OCI-LY7 (cell line): ENCODE measurements at regions not wholly inside any gene's neighbourhood (a gene's known extent, or its start where the extent isn't known, plus 50 kb on each side); places are given as distances from the start of the nearest gene placed in this dataset.

Experiments
- CTCF ChIP-seq: fragments of 200-600 bp; sonication (generic); conservative IDR thresholded peaks from 2 replicates; pipeline ENCODE4 v1.5.1; 2014; ENCODE audit warnings: mild to moderate bottlenecking, antibody characterized with exemption, low read length, moderate library complexity, mixed read lengths
- EZH2phosphoT487 ChIP-seq: fragments of 200-600 bp; sonication (generic); IDR thresholded peaks from 2 replicates; pipeline ENCODE4 v1.6.1; 2018; ENCODE audit warnings: low read depth, borderline replicate concordance, mild to moderate bottlenecking, mixed run types, antibody characterized with exemption, low read length, moderate library complexity, mixed read lengths

DNA sequence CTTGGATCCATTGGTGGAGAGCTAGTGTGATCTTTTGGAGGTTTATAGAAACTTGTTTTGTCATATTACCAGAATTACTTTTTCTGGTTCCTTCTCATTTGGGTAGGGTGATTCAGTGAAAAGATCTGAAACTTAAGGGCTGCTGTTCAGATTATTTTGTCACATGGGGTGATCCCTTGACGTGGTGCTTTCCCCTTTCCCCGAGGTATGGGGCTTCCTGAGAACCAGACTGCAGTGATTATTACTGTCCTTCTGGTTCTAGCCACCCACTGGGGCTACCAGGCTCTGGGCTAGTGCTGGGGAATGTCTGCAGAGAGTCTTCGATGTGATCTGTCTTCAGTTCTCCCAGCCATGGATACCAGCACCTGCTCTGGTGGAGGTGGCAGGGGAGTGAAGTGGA is 1030.0 kb downstream of the GRM8 start:
- TF ChIP-seq CTCF = no peak
- no peak for TF ChIP-seq EZH2phosphoT487
